SK-N-SH (cell line): ENCODE measurements at regions not wholly inside any gene's neighbourhood (a gene's known extent, or its start where the extent isn't known, plus 50 kb on each side); places are given as distances from the start of the nearest gene placed in this dataset.

Source experiments
- CTCF ChIA-PET: fragments of 300-600, 350-600 bp; formaldehyde crosslinking; extraction: SDS; loops from one replicate; lab custom pipeline; 2021; lab: Yijun Ruan, JAX
- POLR2A ChIA-PET: fragments of 350-600 bp; sonication (Branson Sonifier 250); formaldehyde crosslinking; extraction: SDS; loops from one replicate; lab custom pipeline; 2020; ENCODE audit warnings: antibody characterized with exemption, inconsistent platforms; lab: Yijun Ruan, JAX
- DNase-seq: peaks from one replicate; pipeline ENCODE4 v3.0.0; 2012
- H2AFZ ChIP-seq: fragments of 200-600 bp; sonication (generic); 2 replicates; pipeline ENCODE4 v1.8.1; 2016; ENCODE audit warnings: antibody characterized with exemption, mild to moderate bottlenecking, low read depth
- H3F3A ChIP-seq: fragments of 200-600 bp; sonication (generic); replicated peaks from 2 replicates; pipeline ENCODE3; 2016; ENCODE audit warnings: antibody characterized with exemption, mild to moderate bottlenecking; ENCODE audit not compliant: insufficient read depth
- H3K27ac ChIP-seq, 2 experiments: fragments of 200-500 bp in 1 of 2; fragments of 200-600 bp in 1 of 2; sonication (Bioruptor generic) in 1 of 2; sonication (generic), shearing (Covaris generic) in 1 of 2; 2 replicates each; pipeline versions ENCODE4 v1.5.1 to v1.6.1; 2014 to 2016; ENCODE audit warnings: low read depth in 2 of 2, inconsistent platforms in 1 of 2, low read length in 1 of 2, mild to moderate bottlenecking in 1 of 2, mixed read lengths in 1 of 2
- H3K27me3 ChIP-seq: fragments of 200-600 bp; sonication (generic), shearing (Covaris generic); 2 replicates; pipeline ENCODE4 v1.6.1; 2016; ENCODE audit warnings: mixed run types; ENCODE audit not compliant: insufficient read depth
- H3K36me3 ChIP-seq, 2 experiments: fragments of 200-500 bp in 1 of 2; fragments of 200-600 bp in 1 of 2; sonication (Bioruptor generic) in 1 of 2; sonication (generic) in 1 of 2; replicated peaks in 1 of 2; 2 replicates each; pipeline versions ENCODE3 to v1.5.1; 2014 to 2016; ENCODE audit warnings: low read length in 1 of 2, mild to moderate bottlenecking in 1 of 2; ENCODE audit not compliant: insufficient read depth in 2 of 2, control insufficient read depth in 1 of 2
- H3K4me1 ChIP-seq, 2 experiments: fragments of 200-500 bp in 1 of 2; fragments of 200-600 bp in 1 of 2; sonication (Bioruptor generic) in 1 of 2; sonication (generic), shearing (Covaris generic) in 1 of 2; 2 replicates each; pipeline versions ENCODE4 v1.5.1 to v1.6.1; 2014 to 2016; ENCODE audit warnings: low read depth in 1 of 2, low read length in 1 of 2, mixed run types in 1 of 2; ENCODE audit not compliant: insufficient read depth in 2 of 2, control insufficient read depth in 1 of 2
- H3K4me2 ChIP-seq: fragments of 200-600 bp; sonication (generic), shearing (Covaris generic); 2 replicates; pipeline ENCODE4 v1.6.1; 2017; ENCODE audit warnings: mixed run types
- H3K4me3 ChIP-seq, 2 experiments: fragments of 200-500 bp in 1 of 2; fragments of 200-600 bp in 1 of 2; sonication (Bioruptor generic) in 1 of 2; sonication (generic), shearing (Covaris generic) in 1 of 2; 2 replicates each; pipeline versions ENCODE4 v1.5.1 to v1.8.1; 2014 to 2016; ENCODE audit warnings: low read depth in 2 of 2, inconsistent platforms in 1 of 2, low read length in 1 of 2, mild to moderate bottlenecking in 1 of 2, mixed read lengths in 1 of 2, moderate library complexity in 1 of 2
- H3K79me2 ChIP-seq: fragments of 200-600 bp; sonication (generic); 2 replicates; pipeline ENCODE4 v1.8.1; 2017; ENCODE audit warnings: mild to moderate bottlenecking; ENCODE audit not compliant: insufficient read depth
- H3K9ac ChIP-seq: fragments of 200-600 bp; sonication (generic); 2 replicates; pipeline ENCODE4 v1.6.1; 2017; ENCODE audit warnings: mixed run types
- H3K9me2 ChIP-seq: fragments of 200-600 bp; sonication (generic); 2 replicates; pipeline ENCODE4 v1.6.1; 2017; ENCODE audit warnings: mixed run types
- H3K9me3 ChIP-seq: fragments of 200-600 bp; sonication (generic); 2 replicates; pipeline ENCODE4 v1.6.1; 2017; ENCODE audit warnings: mixed run types, mild to moderate bottlenecking, moderate library complexity
- H4K20me1 ChIP-seq: fragments of 200-600 bp; sonication (generic); 2 replicates; pipeline ENCODE4 v1.6.1; 2017; ENCODE audit warnings: mild to moderate bottlenecking, mixed run types; ENCODE audit not compliant: insufficient read depth
- CTCF ChIP-seq: fragments of 200-600 bp; sonication (generic); IDR thresholded peaks from 2 replicates; pipeline ENCODE4 v1.6.1; 2017; ENCODE audit warnings: antibody characterized with exemption, mild to moderate bottlenecking, moderate library complexity
- ELF1 ChIP-seq: IDR thresholded peaks from 2 replicates; pipeline ENCODE4 v1.4.0; 2012
- EP300 ChIP-seq, 2 experiments: IDR thresholded peaks; 2 replicates each; pipeline versions ENCODE4 v1.4.0 to v1.6.1; 2012; ENCODE audit warnings: borderline replicate concordance in 1 of 2, low read depth in 1 of 2, low read length in 1 of 2
- EZH2phosphoT487 ChIP-seq: fragments of 200-600 bp; sonication (generic); IDR thresholded peaks from 2 replicates; pipeline ENCODE4 v1.6.1; 2017; ENCODE audit warnings: low read depth, mixed run types, mild to moderate bottlenecking, antibody characterized with exemption, moderate library complexity, borderline replicate concordance
- GABPA ChIP-seq: IDR thresholded peaks from 2 replicates; pipeline ENCODE4 v1.4.0; 2012; ENCODE audit warnings: low read depth, mild to moderate bottlenecking
- GATA2 ChIP-seq: sonication (generic); formaldehyde crosslinking; IDR thresholded peaks from 2 replicates; pipeline ENCODE4 v1.5.0; 2020; ENCODE audit warnings: mild to moderate bottlenecking, missing genetic modification reagents
- IRF3 ChIP-seq: fragments of 150-350 bp; IDR thresholded peaks from 2 replicates; pipeline ENCODE4 v1.6.1; 2016; ENCODE audit warnings: mild to moderate bottlenecking, low read depth, low read length
- MEF2A ChIP-seq: IDR thresholded peaks from 2 replicates; pipeline ENCODE4 v1.4.0; 2012; ENCODE audit warnings: low read depth, borderline replicate concordance
- NRF1 ChIP-seq: IDR thresholded peaks from 2 replicates; pipeline ENCODE4 v1.6.1; 2012; ENCODE audit warnings: low read depth, mild to moderate bottlenecking, low read length
- POLR2AphosphoS5 ChIP-seq: IDR thresholded peaks from 2 replicates; pipeline ENCODE4 v1.6.1; 2012; ENCODE audit warnings: low read depth, low read length
- RAD21 ChIP-seq: IDR thresholded peaks from 2 replicates; pipeline ENCODE4 v1.6.1; 2012; ENCODE audit warnings: mild to moderate bottlenecking, low read length
- RCOR1 ChIP-seq: fragments of 150-350 bp; IDR thresholded peaks from 2 replicates; pipeline ENCODE4 v1.6.1; 2017; ENCODE audit warnings: antibody characterized with exemption, low read length
- RFX5 ChIP-seq: IDR thresholded peaks from 2 replicates; pipeline ENCODE4 v1.6.1; 2012; ENCODE audit warnings: mild to moderate bottlenecking, improper control_type of control experiment, low read length
- SIN3A ChIP-seq: IDR thresholded peaks from 2 replicates; pipeline ENCODE4 v1.6.1; 2012; ENCODE audit warnings: low read depth, mild to moderate bottlenecking, low read length, moderate library complexity, borderline replicate concordance
- TAF1 ChIP-seq: IDR thresholded peaks from 2 replicates; pipeline ENCODE4 v1.6.1; 2012; ENCODE audit warnings: low read depth, mild to moderate bottlenecking, low read length, moderate library complexity, borderline replicate concordance
- TEAD4 ChIP-seq: IDR thresholded peaks from 2 replicates; pipeline ENCODE4 v1.4.0; 2012; ENCODE audit warnings: mild to moderate bottlenecking, borderline replicate concordance; ENCODE audit not compliant: insufficient read depth
- USF1 ChIP-seq: IDR thresholded peaks from 2 replicates; pipeline ENCODE4 v1.4.0; 2012; ENCODE audit warnings: low read depth, borderline replicate concordance
- USF2 ChIP-seq: fragments of 150-350 bp; IDR thresholded peaks from 2 replicates; pipeline ENCODE4 v1.6.1; 2017; ENCODE audit warnings: antibody characterized with exemption, low read length, low read depth, borderline replicate concordance
- ZBTB33 ChIP-seq: IDR thresholded peaks from 2 replicates; pipeline ENCODE4 v1.4.0; 2012; ENCODE audit warnings: low read depth, borderline replicate concordance
- WGBS: methylation state at CpG from one replicate; pipeline ENCODE4 v1.1.6; 2017; ENCODE audit warnings: low lambda C conversion rate; 5-methylcytosine and 5-hydroxymethylcytosine counted together

- Histone ChIP-seq H3K9me3 (no peaks in the 10 kb centered on the region), H3K27me3 (no peaks in the 10 kb centered on the region), H3K36me3 (no peaks in the 10 kb centered on the region), H3K4me3 (no peak overlapping the region), H3K27ac (no peak overlapping the region), H3K4me2 (no peak overlapping the region), H3K9me2 (no peaks in the 10 kb centered on the region; the same call in 1 of the 2 replicates), H3K79me2 (no peaks in the 10 kb centered on the region), H3K9ac (no peak overlapping the region), H3F3A (no peaks in the 10 kb centered on the region), H3K4me1 (no peaks in the 10 kb centered on the region; a peak in 1 of 4 replicates), H2AFZ (no peak overlapping the region), H4K20me1 (no peaks in the 10 kb centered on the region)
- no peak for DNase-seq
- TF ChIP-seq EP300 (IDR thresholded peaks at IDR 0.05; ENCODE audit: borderline replicate concordance in 1 of 2, low read depth in 1 of 2, low read length in 1 of 2) (no peak), EZH2phosphoT487 (no peak), USF2 (no peak), SIN3A (no peak), MEF2A (no peak), RFX5 (no peak), USF1 (no peak)
- POLR2A ChIA-PET, result no interaction called here
- CTCF ChIA-PET, result no interaction called here
These were observed 99.4 kb downstream of the HPGD start for GRCh38 chr4:174422893-174423256.

GRCh38 chr4:174420316-174420715 is 102.0 kb downstream of the HPGD start:
- H3K9me2 ChIP-seq, result no peaks in the 10 kb centered on the region; the same call in 1 of the 2 replicates
- no peaks in the 10 kb centered on the region for H3K9me3 ChIP-seq
- H3K4me2 ChIP-seq, result no peak overlapping the region
- no peaks in the 10 kb centered on the region for H3K27me3 ChIP-seq
- POLR2A ChIA-PET, result no interaction called here
- no peaks in the 10 kb centered on the region for H4K20me1 ChIP-seq
- DNase-seq, result no peak
- H2AFZ ChIP-seq, result no peak overlapping the region
- WGBS, result 36% methylated on average over 5 of the region's 5 CpGs
- H3F3A ChIP-seq, result no peaks in the 10 kb centered on the region
- no peak overlapping the region for H3K4me3 ChIP-seq
- H3K79me2 ChIP-seq, result no peaks in the 10 kb centered on the region
- no peaks in the 10 kb centered on the region; a peak in 1 of 4 replicates for H3K4me1 ChIP-seq
- H3K36me3 ChIP-seq, result no peaks in the 10 kb centered on the region
- no peak overlapping the region for H3K27ac ChIP-seq
- CTCF ChIA-PET, result no interaction called here
- no peak overlapping the region for H3K9ac ChIP-seq
- no peak for TF ChIP-seq RAD21
- no peak for TF ChIP-seq GATA2 (CRISPR knock-in tag)
- TF ChIP-seq USF2, result no peak
- TF ChIP-seq ELF1, result no peak
- no peak for TF ChIP-seq POLR2AphosphoS5
- no peak for TF ChIP-seq TEAD4
- TF ChIP-seq RCOR1, result no peak
- no peak for TF ChIP-seq NRF1
- TF ChIP-seq IRF3, result no peak
- no peak for TF ChIP-seq GABPA
- no peak for TF ChIP-seq RFX5
- TF ChIP-seq ZBTB33, result no peak
- TF ChIP-seq CTCF, result no peak
- no peak for TF ChIP-seq TAF1
